Activated T-helper 9 cell treated with anti-CD3 and anti-CD28 coated beads, Interleukin-2, amount 50 U/mL, for 16 hours (primary cell): ENCODE measurements at regions not wholly inside any gene's neighbourhood (a gene's known extent, or its start where the extent isn't known, plus 50 kb on each side); places are given as distances from the start of the nearest gene placed in this dataset.
A peak's percentile ranks its signal among the peaks of the same experiment; 100 is the strongest.

Experiments
- DNase-seq: peaks from one replicate; pipeline ENCODE4 v3.0.0-alpha.2; 2020; ENCODE audit warnings: low read depth

DNA sequence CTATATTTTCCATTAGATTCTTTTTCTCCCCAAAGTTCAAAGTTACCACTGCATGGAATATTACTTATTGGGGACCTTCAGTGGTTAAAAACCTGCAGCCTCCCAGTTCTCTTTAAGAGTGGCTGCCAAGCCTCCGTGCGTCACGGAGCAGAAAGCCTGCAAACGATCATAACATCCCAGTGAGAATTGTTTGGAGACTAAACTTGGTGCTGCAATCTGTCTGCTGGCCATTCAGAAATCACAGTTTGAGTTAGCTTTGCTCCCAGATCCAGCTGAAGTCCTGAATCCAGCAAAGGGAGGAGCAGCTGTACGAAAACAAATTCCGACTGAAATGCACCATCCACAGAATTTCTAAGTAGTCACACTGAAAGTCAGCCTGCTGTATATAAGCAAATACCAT, 213.5 kb upstream of the PDE10A start:
- DNase-seq: no peak

DNA sequence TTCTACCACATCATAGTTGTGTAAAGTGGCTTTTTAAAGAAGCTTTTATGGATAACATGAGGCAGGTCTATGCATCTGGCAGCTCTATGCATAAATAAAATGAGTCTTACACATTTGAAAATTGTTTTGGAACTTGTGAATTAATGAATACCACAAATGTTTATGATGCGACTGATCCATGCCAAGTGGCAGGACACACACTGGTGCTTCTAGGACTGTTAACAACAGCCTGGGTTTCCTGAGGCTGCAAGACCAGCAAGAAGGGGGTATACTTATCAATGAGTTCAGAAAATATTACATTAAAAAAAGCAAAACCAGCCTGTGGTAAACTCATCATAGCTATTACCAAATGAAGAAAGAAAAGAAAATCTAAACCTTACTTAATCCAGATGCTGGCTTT, 212.9 kb upstream of the PDE10A start:
- no peak for DNase-seq

DNA sequence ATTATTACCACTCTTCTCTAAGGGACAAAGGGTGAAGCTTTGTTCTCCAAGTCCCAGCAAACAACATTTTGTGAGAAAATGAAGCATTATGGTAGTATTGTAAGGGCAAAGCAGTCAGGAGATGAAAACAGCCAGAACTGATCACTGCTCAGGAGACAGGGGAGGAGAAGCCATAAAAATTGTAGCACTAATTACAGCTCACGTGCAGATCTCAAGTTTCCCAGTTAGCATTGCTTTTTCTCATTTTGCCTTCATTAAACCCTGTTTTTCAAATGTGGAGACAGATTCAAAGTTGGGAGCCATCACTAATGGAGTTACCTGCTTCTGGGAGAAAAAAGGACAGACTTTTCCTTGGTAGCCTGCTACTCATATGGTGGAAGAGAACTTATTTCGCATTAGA, 210.9 kb upstream of the PDE10A start:
- no peak for DNase-seq

DNA sequence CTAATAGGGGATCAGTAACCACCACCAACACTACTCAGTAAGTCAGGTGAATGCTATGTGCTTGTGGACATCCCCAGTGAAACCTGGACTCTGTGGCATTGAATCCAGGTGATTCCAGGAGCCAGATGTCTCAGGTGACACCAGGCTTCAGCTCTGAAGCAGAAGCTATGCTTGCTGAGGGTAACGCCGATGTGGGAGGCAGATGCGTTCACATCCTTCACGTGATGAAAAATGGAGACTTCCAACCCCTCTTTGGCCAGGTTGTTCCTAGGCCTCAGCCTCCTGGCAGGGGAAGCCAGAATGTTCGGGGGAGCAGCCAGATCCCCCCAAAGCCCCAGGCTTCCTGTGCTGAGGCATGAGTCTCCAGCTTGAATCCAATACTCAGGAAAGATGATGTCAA, 209.8 kb upstream of the PDE10A start:
- no peak for DNase-seq

DNA sequence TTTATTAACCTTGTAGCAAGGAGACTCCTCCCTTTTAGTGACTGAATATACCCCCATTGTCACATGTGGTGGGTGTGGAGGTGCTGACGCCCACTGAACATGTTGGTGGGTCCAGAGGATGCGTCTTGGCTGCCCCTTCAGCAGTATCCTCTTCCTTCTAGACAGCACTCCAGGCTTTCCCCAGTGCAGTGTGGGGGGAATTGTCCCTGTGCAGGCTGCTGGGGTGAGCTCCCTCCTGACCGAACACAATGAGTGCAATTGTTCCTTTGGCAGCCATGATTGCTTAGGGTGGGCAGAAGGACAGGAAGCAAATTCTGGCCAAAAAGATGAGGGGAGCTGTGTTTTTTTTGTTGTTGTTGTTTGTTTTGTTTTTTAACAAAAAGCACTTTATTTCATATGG, 209.3 kb upstream of the PDE10A start:
- no peak for DNase-seq

DNA sequence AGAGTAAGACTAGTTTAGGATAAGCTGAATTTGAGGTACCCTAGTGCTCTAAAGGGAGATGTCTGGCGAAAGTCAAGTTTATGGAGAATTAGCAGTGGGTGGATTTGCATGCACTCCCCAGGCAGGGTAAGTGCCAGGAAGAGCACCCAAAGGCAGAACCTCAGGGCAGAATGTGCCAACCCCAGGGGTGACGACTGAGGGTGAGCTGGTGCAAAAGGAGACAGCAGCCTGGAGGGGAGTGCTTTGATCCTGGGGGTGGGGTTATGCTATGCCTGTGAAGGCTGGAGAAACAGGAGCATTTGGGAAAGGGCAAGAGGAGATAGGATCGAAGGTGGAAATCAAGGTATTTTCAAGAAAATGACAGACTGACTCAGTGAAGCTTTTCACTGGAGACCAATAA, 208.5 kb upstream of the PDE10A start:
- no peak for DNase-seq

DNA sequence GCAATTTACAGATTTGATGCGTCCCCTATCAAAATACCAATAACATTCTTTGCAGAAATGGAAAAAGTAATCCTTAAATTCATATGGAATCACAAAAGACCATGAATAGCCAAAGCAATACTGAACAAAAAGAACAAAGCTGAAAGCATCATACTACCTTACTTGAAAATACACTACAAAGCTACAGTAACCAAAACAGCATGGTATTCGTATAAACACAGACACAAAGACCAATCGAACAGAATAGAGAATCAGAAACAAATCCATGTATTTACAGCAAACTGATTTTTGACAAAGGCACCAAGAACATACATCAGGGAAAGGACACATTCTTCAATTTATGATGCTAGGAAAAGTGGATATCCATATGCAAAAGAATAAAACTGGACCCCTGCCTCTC, 206.5 kb upstream of the PDE10A start:
- no peak for DNase-seq

DNA sequence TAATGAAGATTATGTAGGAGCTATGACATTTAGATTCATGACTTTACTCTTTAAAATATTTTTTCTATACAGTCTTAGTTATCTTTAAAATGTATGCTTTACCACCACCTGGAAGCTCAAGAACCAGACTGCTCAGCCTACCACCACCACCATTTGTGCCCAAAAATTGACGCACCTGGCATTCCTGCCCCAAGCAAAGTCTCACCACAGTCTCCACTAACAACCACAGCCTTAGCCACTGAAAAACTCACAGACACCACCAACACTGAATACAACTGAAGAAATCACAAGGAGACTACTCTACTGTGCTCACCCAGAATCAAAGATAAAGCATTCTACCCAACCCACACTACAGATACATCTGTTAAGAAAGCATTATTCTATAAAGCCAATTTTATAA, 201.9 kb upstream of the PDE10A start:
- no peak for DNase-seq

DNA sequence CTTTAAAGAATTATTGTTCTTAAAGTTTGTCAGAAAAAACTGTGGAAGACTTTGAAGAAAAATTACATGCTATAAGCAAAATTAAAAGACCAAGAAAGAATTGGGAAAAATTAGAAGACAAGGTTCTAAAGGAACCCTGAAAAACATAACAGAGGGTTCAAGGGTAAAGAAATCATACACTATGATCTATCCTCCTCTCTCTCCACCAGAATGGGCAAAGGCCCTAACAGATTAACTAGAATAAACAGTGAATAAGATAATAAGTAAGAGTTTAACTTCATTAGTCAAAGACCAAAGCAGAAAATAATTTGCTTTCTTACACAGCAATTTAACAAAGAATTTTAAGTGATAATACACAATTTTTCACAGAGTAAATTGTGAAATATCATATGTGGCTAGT, 201.2 kb upstream of the PDE10A start:
- DNase-seq: no peak

DNA sequence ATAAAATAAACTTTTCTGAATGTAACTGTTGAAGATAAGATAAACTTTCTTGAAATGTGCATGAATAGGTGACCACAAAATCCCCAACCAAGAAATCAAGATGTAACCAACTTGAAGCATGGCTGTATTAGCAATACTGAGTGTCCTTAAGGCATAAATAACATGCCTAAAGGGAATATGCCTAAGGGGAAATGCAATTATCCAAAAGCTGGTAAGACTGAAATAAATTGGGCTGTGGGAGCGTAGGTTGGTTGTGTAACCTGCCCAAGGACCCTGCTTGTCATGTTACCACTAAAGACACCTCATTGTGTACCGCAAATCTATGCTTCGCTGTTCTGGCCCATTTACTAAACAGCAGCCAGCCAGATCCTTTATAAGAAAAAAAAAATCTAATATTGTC, 200.8 kb upstream of the PDE10A start:
- no peak for DNase-seq

DNA sequence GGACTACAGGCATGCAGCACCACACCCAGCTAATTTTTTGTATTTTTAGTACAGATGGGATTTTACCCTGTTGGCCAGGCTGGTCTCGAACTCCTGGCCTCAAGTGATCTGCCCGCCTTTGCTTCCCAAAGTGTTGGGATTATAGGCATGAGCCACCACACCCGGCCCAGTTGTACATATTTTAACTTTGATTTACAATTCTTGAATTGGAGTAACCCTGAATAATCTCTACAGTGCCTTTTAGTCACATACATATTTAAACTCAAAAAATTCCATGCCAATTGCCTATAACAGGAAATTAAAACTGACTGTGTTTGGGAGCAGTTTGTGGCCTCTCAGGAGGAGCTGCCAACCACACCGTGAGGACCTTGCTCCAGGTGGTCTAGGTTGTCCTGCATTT, 199.8 kb upstream of the PDE10A start:
- DNase-seq: no peak

DNA sequence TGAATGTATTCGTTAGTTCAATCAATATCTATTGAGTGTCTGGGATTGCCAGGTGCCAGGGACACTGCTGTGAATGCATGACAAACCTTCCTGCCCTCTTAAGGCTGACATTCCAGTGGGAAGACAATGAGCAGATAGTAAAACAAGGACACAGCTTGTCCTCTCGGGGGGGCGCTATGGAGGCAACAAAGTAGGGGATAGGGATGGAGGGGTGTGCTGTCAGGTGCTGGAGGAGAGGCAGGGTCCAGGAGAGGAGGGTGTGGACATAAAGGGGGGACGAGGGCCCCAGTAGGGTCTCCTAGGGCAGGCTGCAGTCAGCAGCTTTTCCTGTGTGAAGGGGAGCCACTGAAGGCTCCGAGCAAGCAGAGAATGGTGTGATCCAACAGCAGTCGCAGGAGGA, 198.2 kb upstream of the PDE10A start:
- no peak for DNase-seq

DNA sequence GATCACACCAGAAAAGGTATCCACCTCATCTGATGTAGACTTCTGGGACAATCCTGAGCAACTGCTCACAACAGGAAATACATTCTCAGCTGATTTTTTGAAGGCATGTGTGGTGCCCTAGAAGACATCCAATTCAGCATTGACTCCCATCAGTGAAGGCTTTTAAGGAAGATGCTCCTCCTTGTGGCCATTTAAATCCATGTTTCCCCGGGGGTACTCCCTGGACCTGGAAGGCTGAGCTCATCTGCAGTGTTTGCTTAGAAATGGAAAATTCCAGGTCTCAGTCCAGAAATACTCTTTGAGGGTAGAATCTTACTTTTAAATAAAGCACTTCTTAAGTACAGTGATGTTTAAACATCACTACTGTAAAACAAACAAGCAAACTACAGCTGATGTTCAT, 195.5 kb upstream of the PDE10A start:
- DNase-seq: no peak

DNA sequence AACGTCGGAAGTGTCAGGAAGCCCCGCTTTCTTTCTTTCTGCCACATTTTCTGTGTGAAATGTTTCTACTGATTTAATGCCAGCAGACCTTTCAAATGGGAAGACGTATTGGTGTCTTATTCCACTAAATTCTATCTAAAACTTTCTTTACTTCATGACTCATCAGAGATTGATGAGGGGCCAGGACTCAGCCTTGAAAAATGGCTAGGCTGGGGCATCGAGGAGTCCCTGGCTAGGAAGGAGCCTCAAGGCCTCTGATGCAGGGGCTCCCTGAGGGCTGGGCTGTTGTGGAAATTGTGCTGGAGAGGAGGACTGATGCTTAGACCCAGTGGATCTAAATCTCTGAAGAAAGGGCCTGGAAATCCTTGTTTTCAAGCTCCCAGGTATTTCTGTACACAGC, 192.8 kb upstream of the PDE10A start:
- no peak for DNase-seq

DNA sequence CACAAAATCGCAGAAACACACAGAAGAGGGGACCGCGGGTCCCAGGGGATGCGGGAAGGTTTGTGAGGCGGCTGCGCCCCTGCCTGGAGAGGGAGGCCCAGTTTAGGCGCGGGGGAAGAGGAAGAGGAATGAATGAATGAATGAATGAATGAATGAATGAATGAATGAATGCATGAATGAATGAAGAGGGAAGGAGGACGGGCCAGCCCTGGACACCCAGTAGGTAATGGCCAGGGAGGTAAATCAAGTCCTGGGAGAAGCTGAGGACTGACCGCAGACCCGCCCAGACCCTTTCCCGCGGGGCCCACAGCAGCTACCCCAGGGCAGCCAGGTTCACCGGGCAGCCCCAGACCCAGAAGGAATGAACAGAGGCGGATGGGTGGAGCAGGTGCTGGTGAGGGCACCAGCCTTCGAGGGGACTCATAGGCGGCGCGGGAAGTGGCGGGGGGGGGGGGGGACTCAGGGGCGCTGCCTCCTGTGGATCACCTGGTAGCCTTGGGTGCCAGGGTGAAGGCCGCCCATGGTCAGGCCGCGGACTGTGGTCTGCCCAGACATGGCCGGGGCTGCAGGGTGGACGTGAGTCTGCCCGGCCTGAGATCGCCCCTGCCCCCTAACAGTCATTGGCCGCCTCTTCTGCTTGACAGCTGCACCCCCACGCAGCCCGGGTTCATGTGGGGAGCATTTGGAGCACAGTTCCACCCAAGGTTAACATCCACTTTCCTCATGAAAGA, 192.0 kb upstream of the PDE10A start:
- DNase-seq: no peak

DNA sequence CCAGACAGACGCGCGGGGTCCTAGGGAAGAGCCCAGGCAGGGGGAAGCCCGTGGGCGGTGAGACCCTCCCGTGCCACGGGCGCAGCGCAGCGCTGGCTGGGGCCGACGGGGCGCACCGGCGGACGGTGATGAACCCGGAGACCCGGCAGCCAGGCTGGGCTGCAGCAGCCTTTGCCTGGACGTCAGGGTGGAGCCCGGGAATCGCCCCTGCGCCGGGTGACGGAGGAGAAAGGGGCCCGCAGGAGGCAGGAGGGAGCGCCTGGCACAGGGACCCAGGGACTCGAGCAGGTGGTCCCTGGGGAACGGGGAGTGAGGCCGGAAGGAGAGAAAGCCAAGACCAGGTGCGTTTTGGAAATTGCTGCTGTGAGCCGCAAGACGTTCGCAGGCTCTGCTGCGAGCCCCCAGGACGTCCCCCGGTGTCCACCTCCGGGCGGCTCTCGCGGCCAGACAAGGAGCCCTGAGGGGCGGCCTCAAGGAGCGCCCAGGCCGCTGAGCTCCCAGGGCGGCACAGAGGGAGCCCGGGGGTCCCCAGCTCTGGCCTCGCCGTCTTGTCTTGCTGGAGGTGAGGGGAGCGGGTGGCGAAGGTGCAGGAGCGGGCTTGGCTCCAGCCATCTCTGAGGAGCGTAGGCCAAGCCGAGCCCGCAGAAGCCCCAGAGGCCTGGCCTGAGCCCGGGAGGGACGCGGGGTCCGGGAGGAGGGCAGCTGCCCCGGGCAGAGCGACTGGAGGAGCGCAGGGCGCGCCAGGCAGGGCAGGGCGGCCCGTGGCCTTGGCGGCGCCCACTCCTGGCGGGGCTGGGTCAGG, 191.2 kb upstream of the PDE10A start:
- no peak for DNase-seq

DNA sequence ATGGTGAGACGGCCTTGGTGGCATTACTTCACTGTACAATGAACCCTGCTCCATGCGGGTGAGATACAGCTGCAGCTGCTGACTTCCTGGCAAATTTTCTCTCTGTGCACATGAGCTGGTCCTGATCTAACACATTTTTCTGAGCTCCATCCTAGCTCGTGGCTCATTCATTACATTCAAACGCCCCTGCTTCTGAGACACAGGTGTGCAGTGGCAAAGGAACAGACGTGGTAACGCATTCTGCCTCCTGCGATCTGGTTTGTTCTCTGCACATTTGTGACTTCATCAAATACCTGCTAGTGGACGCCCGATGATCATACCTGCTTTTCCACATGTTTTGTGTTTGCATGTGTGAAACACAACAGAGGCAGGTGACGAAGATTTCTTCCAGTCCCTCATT, 189.6 kb upstream of the PDE10A start:
- DNase-seq: no peak

DNA sequence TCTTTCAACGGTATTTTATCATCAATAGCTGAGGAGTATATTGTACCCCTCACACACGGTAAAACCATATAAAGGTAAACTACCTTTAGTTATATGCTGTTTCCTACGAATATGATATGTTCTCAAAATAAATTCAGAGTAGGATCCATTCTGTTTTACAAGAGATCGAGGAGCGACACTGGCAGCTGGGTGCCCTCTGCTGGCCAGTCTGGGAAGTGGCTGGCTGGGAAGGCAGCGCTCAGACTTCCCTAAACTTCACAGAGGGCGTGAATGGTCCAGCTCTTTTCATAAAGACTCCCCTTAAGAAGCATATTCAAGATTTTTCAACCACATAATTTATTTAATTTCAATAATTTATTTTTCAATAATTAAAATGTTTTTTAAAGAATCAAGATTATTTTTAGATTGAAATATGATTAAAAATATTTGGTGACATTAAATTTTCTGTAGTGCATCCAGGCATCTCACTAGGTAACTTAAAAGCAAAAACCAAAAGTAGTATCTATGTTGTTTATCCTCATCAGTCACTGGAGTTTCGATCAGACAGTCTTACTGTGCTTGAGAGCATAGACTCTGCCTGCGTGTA, 187.5 kb upstream of the PDE10A start:
- DNase-seq: peak; percentile 21

DNA sequence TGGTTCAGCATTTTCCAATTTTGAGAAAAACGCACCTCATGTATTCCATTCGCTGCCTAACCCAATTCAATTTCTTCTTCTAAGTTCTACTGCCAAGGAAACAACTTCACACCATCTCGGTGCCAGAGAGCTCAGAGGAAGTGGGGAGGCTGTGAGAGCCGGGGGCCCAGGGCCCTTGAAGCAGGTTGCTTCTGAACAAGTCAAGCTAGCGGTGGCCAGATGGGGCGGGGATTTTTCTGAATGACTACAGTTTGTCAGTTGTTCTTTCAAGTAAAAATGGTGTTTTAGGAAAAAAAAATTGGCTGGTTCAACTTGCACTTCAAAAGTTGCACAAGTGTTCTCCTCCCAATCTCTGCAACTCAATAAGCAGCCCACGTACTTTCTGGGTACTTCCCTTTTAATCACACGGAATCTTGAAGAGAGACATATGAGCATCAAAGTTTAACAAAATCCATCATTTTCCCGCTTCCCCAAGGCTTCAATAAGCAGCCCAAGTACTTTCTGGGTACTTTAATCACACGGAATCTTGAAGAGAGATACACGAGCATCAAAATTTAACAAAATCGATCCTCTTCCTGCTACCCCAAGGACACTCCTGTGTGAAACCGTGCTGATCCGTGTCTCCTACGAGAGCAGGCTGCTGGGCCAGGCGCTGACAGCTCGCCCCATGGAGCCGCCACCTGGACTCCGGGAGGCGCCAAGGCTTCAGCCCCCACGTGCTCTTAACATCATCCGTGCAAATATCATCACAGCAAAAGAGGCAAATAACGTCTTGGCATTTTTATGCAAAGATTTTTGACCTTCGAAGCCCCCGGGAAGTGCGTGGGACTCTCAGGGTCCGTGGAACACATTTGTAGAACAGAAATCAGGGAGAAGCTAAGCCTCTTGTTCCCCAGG, 186.7 kb upstream of the PDE10A start:
- DNase-seq: no peak

DNA sequence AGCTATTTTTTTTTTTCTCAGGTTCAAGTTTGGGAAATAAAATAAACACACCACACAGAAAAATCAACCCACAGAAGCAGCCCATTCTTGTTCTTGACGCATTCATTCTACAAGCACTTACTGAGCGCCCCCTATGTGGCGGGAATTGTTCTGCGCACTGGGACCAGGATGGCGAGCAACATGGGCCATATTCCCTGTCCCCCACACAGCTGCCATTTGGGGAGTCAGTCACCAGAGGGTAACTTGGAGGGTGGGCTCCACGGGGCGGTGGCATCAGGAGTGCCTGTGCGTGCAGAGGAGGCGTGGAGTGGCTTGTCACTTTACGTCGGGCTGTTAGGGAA, 185.0 kb upstream of the PDE10A start:
- DNase-seq: no peak

DNA sequence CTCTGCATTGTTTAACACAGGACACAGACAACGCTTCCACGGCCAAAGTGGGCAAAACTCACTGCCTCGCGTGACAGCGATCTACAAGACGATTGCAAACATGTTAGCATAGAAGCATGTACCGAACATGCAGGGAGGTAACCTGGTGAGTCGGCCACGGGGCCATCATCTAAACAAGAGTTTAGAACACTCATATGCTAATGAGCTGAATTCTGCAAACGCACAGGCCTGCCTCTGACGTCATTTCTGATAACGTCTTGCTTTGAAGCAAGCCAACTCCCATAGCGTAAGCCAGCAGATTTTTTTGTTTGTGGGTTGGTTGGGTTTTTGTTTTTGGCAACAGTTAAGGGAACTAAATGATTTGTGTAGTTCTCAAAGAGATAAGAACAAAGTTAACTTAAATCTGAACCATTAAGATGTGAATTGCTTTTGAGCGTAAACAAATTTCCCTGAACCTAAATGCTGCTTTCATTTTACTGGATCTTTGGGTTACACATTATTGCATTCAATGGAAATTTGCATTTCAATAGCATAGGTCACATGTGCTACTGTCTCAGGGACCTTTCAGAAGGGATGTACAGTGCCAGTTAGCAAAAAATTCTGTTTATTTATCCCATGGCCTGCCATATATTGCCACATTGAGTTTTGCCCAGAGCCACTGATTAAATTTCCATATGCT, 184.5 kb upstream of the PDE10A start:
- no peak for DNase-seq
